Glutamatergic neuron (in vitro differentiated cells): ENCODE measurements at regions not wholly inside any gene's neighbourhood (a gene's known extent, or its start where the extent isn't known, plus 50 kb on each side); places are given as distances from the start of the nearest gene placed in this dataset.

Experiments
- DNase-seq: peaks from one replicate; pipeline ENCODE4 v3.0.0; 2022
- H3K27ac Mint-ChIP-seq: one replicate; pipeline ENCODE4 v1.8.0; 2020; ENCODE audit warnings: mild to moderate bottlenecking, mixed read lengths, inconsistent platforms; ENCODE audit not compliant: unreplicated experiment
- H3K27me3 Mint-ChIP-seq: one replicate; pipeline ENCODE4 v1.8.0; 2020; ENCODE audit warnings: mild to moderate bottlenecking, moderate library complexity, mixed read lengths, inconsistent platforms; ENCODE audit not compliant: unreplicated experiment
- H3K36me3 Mint-ChIP-seq: one replicate; pipeline ENCODE4 v1.8.0; 2020; ENCODE audit warnings: mild to moderate bottlenecking, mixed read lengths, inconsistent platforms; ENCODE audit not compliant: unreplicated experiment
- H3K4me1 Mint-ChIP-seq: one replicate; pipeline ENCODE4 v1.8.0; 2020; ENCODE audit warnings: mild to moderate bottlenecking, low read depth, mixed read lengths, inconsistent platforms; ENCODE audit not compliant: unreplicated experiment
- H3K4me3 Mint-ChIP-seq: one replicate; pipeline ENCODE4 v1.8.0; 2020; ENCODE audit warnings: mild to moderate bottlenecking, mixed read lengths, inconsistent platforms; ENCODE audit not compliant: unreplicated experiment
- H3K9me3 Mint-ChIP-seq: one replicate; pipeline ENCODE4 v1.8.0; 2020; ENCODE audit warnings: mild to moderate bottlenecking, moderate library complexity, mixed read lengths, inconsistent platforms; ENCODE audit not compliant: unreplicated experiment
- CTCF ChIP-seq: fragments of 200-600 bp; sonication (generic); IDR thresholded peaks from one replicate; pipeline ENCODE4 v1.5.0; 2021; ENCODE audit not compliant: partially characterized antibody, unreplicated experiment

DNA sequence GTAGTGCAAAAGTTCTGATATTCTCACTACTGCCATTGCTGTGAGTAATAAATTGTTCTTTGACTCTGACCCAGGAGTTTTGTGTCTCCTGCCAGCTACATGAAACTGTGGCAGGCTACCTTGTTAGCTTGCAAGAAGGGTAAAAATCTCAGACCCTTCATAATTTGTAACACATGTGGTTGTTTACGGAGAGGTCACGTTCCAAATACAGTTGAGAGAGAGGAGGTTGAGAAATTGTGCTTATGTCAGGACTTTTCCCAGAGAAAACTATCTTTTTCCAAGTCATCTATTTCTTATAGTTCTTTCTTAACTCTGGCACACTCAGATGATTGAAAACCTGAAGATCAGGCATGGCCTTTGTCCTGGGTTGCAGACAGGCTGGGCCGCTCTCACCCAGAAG, 114.4 kb upstream of the SVIL start:
- Mint-ChIP-seq H3K4me1 (no peaks in the 10 kb centered on the region), H3K27ac (no peak overlapping the region), H3K36me3 (no peaks in the 10 kb centered on the region), H3K27me3 (peaks cover 1% of the 10 kb centered on the region), H3K4me3 (no peak overlapping the region), H3K9me3 (no peaks in the 10 kb centered on the region)
- DNase-seq = no peak
- TF ChIP-seq CTCF = no peak

DNA sequence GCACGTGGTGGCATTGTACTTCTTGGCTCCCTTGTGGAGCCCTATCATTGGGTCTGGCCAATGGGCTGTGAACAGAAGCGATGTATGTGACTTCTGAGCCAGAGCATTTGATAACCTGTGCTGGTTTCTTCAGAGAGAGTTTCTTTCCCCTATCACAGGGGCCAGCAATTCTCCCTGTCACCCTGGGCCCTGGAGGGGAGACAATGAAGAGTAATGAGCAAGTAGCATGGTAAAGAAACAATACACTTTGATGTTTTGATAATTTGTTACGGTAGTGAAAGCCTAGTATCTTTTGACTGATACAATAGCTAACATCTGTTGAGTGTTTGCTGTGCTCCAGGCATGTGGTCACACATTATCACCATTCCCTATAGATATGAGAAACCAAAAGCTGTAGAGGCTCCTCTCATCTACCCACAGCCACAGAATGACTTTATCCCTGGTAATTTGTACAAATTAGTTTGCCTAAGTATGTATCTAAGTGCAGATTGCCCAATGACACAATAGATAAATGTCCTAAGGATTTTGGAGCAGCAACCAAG, 113.4 kb upstream of the SVIL start:
- H3K9me3 Mint-ChIP-seq = no peaks in the 10 kb centered on the region
- H3K4me3 Mint-ChIP-seq = no peak overlapping the region
- H3K36me3 Mint-ChIP-seq = no peaks in the 10 kb centered on the region
- no peak for DNase-seq
- TF ChIP-seq CTCF = no peak
- no peak overlapping the region for H3K27ac Mint-ChIP-seq
- peaks cover 1% of the 10 kb centered on the region for H3K27me3 Mint-ChIP-seq
- H3K4me1 Mint-ChIP-seq = no peaks in the 10 kb centered on the region

- no peaks in the 10 kb centered on the region for H3K36me3 Mint-ChIP-seq
- H3K9me3 Mint-ChIP-seq = no peaks in the 10 kb centered on the region
- peaks cover 4% of the 10 kb centered on the region for H3K4me1 Mint-ChIP-seq
- no peak overlapping the region for H3K4me3 Mint-ChIP-seq
- H3K27ac Mint-ChIP-seq = no peak overlapping the region
- no peak for DNase-seq
- TF ChIP-seq CTCF = no peak
- peaks cover 1% of the 10 kb centered on the region for H3K27me3 Mint-ChIP-seq
Measured at GRCh38 chr10:29746080-29746797, 111.5 kb upstream of the SVIL start.

DNA sequence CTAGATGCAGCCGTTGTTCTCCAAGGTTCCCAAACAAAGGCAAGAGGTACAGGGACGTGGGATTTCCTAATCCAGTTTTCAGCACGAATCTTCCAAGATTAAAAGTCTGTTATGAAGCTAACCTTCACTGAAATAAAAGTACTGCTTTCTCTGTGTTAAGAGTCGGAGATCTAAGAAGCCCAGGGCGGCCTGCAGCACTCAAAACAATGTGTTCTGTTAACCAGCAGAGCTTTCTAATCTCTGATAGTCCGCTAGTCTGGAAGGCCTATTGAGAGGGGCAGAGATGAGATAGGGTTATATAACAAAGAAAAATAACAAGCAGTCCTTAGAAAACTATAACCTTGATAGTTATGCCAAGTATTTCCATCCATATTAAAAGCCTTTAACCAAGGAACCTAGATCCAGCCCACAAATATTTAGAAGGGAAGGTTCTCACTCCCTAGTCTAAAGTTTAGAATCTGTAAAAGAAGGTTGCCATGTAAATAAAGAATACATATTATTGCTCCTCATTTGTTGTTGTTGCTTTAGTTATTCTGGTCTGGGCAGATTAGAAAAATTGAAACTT, 106.3 kb upstream of the SVIL start:
- Mint-ChIP-seq H3K27ac (no peak overlapping the region), H3K4me3 (no peak overlapping the region), H3K27me3 (peaks cover 8% of the 10 kb centered on the region), H3K4me1 (peaks cover 11% of the 10 kb centered on the region), H3K36me3 (no peaks in the 10 kb centered on the region), H3K9me3 (peaks cover 2% of the 10 kb centered on the region)
- DNase-seq = no peak
- TF ChIP-seq CTCF = no peak

DNA sequence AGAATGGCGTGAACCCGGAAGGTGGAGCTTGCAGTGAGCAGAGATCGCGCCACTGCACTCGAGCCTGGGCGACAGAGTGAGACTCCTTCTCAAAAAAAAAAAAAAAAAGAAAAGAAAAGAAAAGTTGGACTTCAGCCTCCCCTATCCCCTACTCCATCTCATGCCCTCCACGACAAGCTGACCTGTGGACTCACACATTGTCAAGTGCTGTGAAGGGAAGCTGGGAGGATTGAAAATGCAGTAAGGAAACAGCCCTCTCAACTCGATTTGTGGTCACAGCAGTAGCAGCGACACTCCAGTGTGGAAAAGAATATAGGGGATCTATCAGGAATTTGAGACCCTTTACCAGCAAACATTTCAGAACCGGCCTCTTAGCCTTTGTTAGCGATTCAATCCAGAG, 103.6 kb upstream of the SVIL start:
- no peak for DNase-seq
- Mint-ChIP-seq H3K4me1 (peaks cover 11% of the 10 kb centered on the region), H3K4me3 (no peak overlapping the region), H3K27me3 (peaks cover 11% of the 10 kb centered on the region), H3K36me3 (no peaks in the 10 kb centered on the region), H3K9me3 (peaks cover 8% of the 10 kb centered on the region), H3K27ac (no peak overlapping the region)
- no peak for TF ChIP-seq CTCF
